Esophagus mucosa (tissue), 1 donor: ENCODE measurements at regions not wholly inside any gene's neighbourhood (a gene's known extent, or its start where the extent isn't known, plus 50 kb on each side); places are given as distances from the start of the nearest gene placed in this dataset.
"Not testable (repeated sequence)": the region's sequence is repeated elsewhere in the genome, so short reads cannot be mapped to it uniquely, and the experiment has no call there.

ENCODE experiments used
- ATAC-seq: fragments of 200-7000 bp; cut with Tn5 transposase; one replicate; pipeline ENCODE4 v1.9.1; 2020
- donor health status: DM: yes; HTN: yes; CAD: no.

GRCh38 chr6:10343320-10343719 is 71.6 kb downstream of the TFAP2A start:
- no peak for ATAC-seq

- no peak for ATAC-seq
Observed at GRCh38 chr6:10341605-10342004, 73.3 kb downstream of the TFAP2A start.

- ATAC-seq: no peak
Observed at GRCh38 chr6:10338151-10338550, 76.7 kb downstream of the TFAP2A start.

- not testable (repeated sequence) for ATAC-seq
Observed at GRCh38 chr6:10337376-10337775, 77.5 kb downstream of the TFAP2A start.

- ATAC-seq: no peak
Observed at GRCh38 chr6:10332111-10332510, 82.8 kb downstream of the TFAP2A start.

- ATAC-seq: no peak
Observed at GRCh38 chr6:10331334-10331968, 83.4 kb downstream of the TFAP2A start.

GRCh38 chr6:10330515-10330914 is 84.4 kb downstream of the TFAP2A start:
- peak; percentile 26 for ATAC-seq

GRCh38 chr6:10323018-10323417 is 91.9 kb downstream of the TFAP2A start:
- ATAC-seq: peak; percentile 29

GRCh38 chr6:10320291-10320690 is 94.6 kb downstream of the TFAP2A start:
- no peak for ATAC-seq

- peak; percentile 98 for ATAC-seq
Observed at GRCh38 chr6:10316373-10316721, 98.5 kb downstream of the TFAP2A start.

- ATAC-seq: no peak
Observed at GRCh38 chr6:10315658-10316372, 99.1 kb downstream of the TFAP2A start.

- ATAC-seq: no peak
Observed at GRCh38 chr6:10315034-10315433, 99.8 kb downstream of the TFAP2A start.

- no peak for ATAC-seq
Observed at GRCh38 chr6:10314163-10314955, 100.5 kb downstream of the TFAP2A start.

GRCh38 chr6:10313799-10314162 is 101.1 kb downstream of the TFAP2A start:
- no peak for ATAC-seq

- no peak for ATAC-seq
Observed at GRCh38 chr6:10312445-10312844, 102.4 kb downstream of the TFAP2A start.

- ATAC-seq: not testable (repeated sequence)
Observed at GRCh38 chr6:10311546-10312405, 103.1 kb downstream of the TFAP2A start.

- ATAC-seq: peak; percentile 86
Observed at GRCh38 chr6:10310826-10311225, 104.0 kb downstream of the TFAP2A start.

GRCh38 chr6:10310330-10310653 is 104.6 kb downstream of the TFAP2A start:
- no peak for ATAC-seq

- ATAC-seq: no peak
Observed at GRCh38 chr6:10309457-10310329, 105.2 kb downstream of the TFAP2A start.

- ATAC-seq: no peak
Observed at GRCh38 chr6:10307476-10307875, 107.4 kb downstream of the TFAP2A start.

- no peak for ATAC-seq
Observed at GRCh38 chr6:10307028-10307427, 107.8 kb downstream of the TFAP2A start.
